ENCODE measurements at regions not wholly inside any gene's neighbourhood (a gene's known extent, or its start where the extent isn't known, plus 50 kb on each side); places are given as distances from the start of the nearest gene placed in this dataset.

DNA sequence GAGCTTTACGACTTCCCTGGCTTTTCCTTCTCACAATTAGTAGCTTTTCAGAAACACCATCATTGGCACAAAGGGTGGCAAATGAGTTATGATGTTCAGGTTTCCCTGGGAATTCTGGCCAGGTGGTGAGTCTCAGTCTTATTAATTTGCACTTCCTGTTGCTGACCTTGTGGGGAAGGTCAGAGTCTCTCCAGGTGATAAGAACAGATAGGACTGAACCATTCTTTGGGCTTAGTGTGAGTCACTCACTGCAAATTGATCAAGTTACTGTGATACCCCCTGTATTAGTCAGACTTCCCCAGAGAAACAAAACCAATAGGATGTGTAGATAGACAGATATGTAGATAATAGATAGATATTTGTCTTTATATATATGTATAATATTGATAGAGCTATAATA, 53.8 kb upstream of the RANBP3L start:
- CTCF ChIA-PET, result no interaction called here
- H3K4me3 Mint-ChIP-seq (ENCODE audit: unreplicated experiment), result no peak overlapping the region
- no peaks in the 10 kb centered on the region for H3K36me3 Mint-ChIP-seq (ENCODE audit: insufficient read depth, unreplicated experiment)

GRCh38 chr5:36356915-36357314, 55.2 kb upstream of the RANBP3L start:
- intact Hi-C loops (cut with micrococcal nuclease; ENCODE audit: unreplicated experiment), result no loop called here
- Histone ChIP-seq H3K36me3 (ENCODE audit: control insufficient read depth, insufficient read depth, low read length) (no peaks in the 10 kb centered on the region), H3K9me3 (no peaks in the 10 kb centered on the region), H3K4me1 (no peaks in the 10 kb centered on the region), H3K27me3 (replicated peaks; ENCODE audit: control insufficient read depth, insufficient read depth, low read length) (no peaks in the 10 kb centered on the region), H3K4me3 (ENCODE audit: low read depth, low read length) (no peak overlapping the region)
- no peak overlapping the region for H3K27ac Mint-ChIP-seq (ENCODE audit: unreplicated experiment)
- no TSS peak for BruUV-seq (replicated peaks)
- no peaks in the 10 kb centered on the region for H3K4me1 Mint-ChIP-seq (ENCODE audit: low read depth, unreplicated experiment)
- no peaks in the 10 kb centered on the region for H3K36me3 Mint-ChIP-seq (ENCODE audit: insufficient read depth, unreplicated experiment)
- H3K27me3 Mint-ChIP-seq (ENCODE audit: insufficient read depth, unreplicated experiment), result no peaks in the 10 kb centered on the region
- ChIA-PET POLR2A (no interaction called here), CTCF (no interaction called here)
- no peak for DNase-seq
- H3K4me3 Mint-ChIP-seq (ENCODE audit: unreplicated experiment), result no peak overlapping the region
- H3K9me3 Mint-ChIP-seq (ENCODE audit: unreplicated experiment), result no peaks in the 10 kb centered on the region
- TF ChIP-seq, protein P1, sequence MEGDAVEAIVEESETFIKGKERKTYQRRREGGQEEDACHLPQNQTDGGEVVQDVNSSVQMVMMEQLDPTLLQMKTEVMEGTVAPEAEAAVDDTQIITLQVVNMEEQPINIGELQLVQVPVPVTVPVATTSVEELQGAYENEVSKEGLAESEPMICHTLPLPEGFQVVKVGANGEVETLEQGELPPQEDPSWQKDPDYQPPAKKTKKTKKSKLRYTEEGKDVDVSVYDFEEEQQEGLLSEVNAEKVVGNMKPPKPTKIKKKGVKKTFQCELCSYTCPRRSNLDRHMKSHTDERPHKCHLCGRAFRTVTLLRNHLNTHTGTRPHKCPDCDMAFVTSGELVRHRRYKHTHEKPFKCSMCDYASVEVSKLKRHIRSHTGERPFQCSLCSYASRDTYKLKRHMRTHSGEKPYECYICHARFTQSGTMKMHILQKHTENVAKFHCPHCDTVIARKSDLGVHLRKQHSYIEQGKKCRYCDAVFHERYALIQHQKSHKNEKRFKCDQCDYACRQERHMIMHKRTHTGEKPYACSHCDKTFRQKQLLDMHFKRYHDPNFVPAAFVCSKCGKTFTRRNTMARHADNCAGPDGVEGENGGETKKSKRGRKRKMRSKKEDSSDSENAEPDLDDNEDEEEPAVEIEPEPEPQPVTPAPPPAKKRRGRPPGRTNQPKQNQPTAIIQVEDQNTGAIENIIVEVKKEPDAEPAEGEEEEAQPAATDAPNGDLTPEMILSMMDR (IDR thresholded peaks at IDR 0.05; ENCODE audit: insufficient read depth in 1 of 2, low read depth in 1 of 2, low read length in 1 of 2, severe bottlenecking in 1 of 2, unreplicated experiment in 1 of 2), result no peak

More for the DNA sequence above, 53.8 kb upstream of the RANBP3L start:
- H3K9me3 ChIP-seq, result no peaks in the 10 kb centered on the region
- H3K27me3 Mint-ChIP-seq (ENCODE audit: insufficient read depth, unreplicated experiment), result no peaks in the 10 kb centered on the region
- no peaks in the 10 kb centered on the region for H3K27me3 ChIP-seq (replicated peaks; ENCODE audit: control insufficient read depth, insufficient read depth, low read length)
- no peaks in the 10 kb centered on the region for H3K36me3 ChIP-seq (ENCODE audit: control insufficient read depth, insufficient read depth, low read length)
- POLR2A ChIA-PET, result no interaction called here
- BruUV-seq (replicated peaks), result no TSS peak
- H3K27ac Mint-ChIP-seq (ENCODE audit: unreplicated experiment), result no peak overlapping the region
- no peak for DNase-seq
- intact Hi-C loops (cut with micrococcal nuclease; ENCODE audit: unreplicated experiment), result no loop called here
- H3K4me1 Mint-ChIP-seq (ENCODE audit: low read depth, unreplicated experiment), result no peaks in the 10 kb centered on the region
- no peaks in the 10 kb centered on the region for H3K9me3 Mint-ChIP-seq (ENCODE audit: unreplicated experiment)
- no peak overlapping the region for H3K4me3 ChIP-seq (ENCODE audit: low read depth, low read length)
- no peaks in the 10 kb centered on the region for H3K4me1 ChIP-seq
- TF ChIP-seq, protein P1 (IDR thresholded peaks at IDR 0.05; ENCODE audit: insufficient read depth in 1 of 2, low read depth in 1 of 2, low read length in 1 of 2, severe bottlenecking in 1 of 2, unreplicated experiment in 1 of 2), result no peak

- intact Hi-C loops (cut with micrococcal nuclease; ENCODE audit: unreplicated experiment), result no loop called here
- CTCF ChIA-PET, result no interaction called here
- Histone ChIP-seq H3K36me3 (ENCODE audit: control insufficient read depth, insufficient read depth, low read length) (no peaks in the 10 kb centered on the region), H3K4me1 (no peaks in the 10 kb centered on the region), H3K4me3 (ENCODE audit: low read depth, low read length) (no peak overlapping the region), H3K27me3 (replicated peaks; ENCODE audit: control insufficient read depth, insufficient read depth, low read length) (no peaks in the 10 kb centered on the region), H3K9me3 (no peaks in the 10 kb centered on the region)
- Mint-ChIP-seq H3K4me1 (ENCODE audit: low read depth, unreplicated experiment) (no peaks in the 10 kb centered on the region), H3K36me3 (ENCODE audit: insufficient read depth, unreplicated experiment) (no peaks in the 10 kb centered on the region), H3K27me3 (ENCODE audit: insufficient read depth, unreplicated experiment) (no peaks in the 10 kb centered on the region), H3K4me3 (ENCODE audit: unreplicated experiment) (no peak overlapping the region), H3K27ac (ENCODE audit: unreplicated experiment) (no peak overlapping the region), H3K9me3 (ENCODE audit: unreplicated experiment) (no peaks in the 10 kb centered on the region)
- TF ChIP-seq, protein P1 (IDR thresholded peaks at IDR 0.05; ENCODE audit: insufficient read depth in 1 of 2, low read depth in 1 of 2, low read length in 1 of 2, severe bottlenecking in 1 of 2, unreplicated experiment in 1 of 2), result no peak
- no TSS peak for BruUV-seq (replicated peaks)
- POLR2A ChIA-PET, result no interaction called here
- DNase-seq, result no peak
Measured at GRCh38 chr5:36357391-36357975, 55.8 kb upstream of the RANBP3L start.

Data from Caco-2 (cell line).